ENCODE measurements at regions not wholly inside any gene's neighbourhood (a gene's known extent, or its start where the extent isn't known, plus 50 kb on each side); places are given as distances from the start of the nearest gene placed in this dataset.

DNA sequence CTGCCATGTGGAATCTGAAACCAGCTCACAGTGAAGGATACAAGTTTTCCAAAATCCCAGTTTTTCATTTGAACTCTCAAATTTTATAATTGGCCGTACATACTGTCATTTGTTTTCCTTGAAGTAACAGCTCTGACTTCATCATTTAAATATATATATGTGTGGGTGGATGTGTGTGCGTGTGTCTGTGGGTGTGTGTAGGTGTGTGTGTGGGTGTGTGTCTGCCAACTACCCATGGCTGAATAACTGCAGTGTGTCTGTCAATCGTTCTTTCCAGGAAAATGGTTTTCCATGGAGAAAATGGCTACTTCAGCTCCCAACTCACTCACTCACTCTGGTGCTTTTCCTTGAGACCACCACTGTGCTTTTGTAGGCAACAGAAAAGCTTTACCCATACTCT, 169.0 kb downstream of the PLPP3 start:
- H3K9me3 Mint-ChIP-seq = no peaks in the 10 kb centered on the region
- H3K4me3 Mint-ChIP-seq = no peak overlapping the region
- no peak for ATAC-seq

DNA sequence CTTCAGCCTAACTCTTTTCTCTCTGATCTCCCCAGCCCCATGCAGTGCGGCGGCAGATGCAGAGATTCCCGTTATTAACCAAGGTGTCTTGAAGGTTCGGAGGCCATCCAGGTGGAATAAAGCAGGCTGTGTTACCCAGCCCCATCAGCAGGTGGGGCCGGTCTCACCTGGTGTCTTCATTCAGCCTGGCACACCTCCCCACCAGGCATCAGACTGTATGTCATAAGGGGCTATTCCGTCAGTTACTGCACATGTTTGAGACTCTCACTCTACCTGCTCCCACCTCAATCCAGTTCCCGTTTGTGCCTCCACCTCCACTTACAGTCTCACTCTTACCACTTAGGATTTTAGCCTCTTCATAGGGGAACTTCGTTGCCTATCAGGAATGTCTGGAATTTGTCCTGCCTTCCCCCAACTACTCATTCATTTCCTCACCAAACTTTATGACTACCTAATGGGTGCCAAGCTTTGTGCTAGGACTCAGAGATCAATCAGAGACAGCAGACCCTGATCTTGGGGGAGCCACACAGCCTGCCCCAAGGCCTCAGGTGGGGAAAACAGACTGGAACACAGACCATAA, 170.2 kb downstream of the PLPP3 start:
- DNase-seq = no peak
- no peak for ATAC-seq
- no peaks in the 10 kb centered on the region for H3K9me3 Mint-ChIP-seq
- H3K4me3 Mint-ChIP-seq = no peak overlapping the region
- H3K27me3 Mint-ChIP-seq (ENCODE audit: low read depth) = no peaks in the 10 kb centered on the region
- H3K4me1 Mint-ChIP-seq (ENCODE audit: low read depth) = no peaks in the 10 kb centered on the region
- no peaks in the 10 kb centered on the region for H3K36me3 Mint-ChIP-seq (ENCODE audit: insufficient read depth)

More for the DNA sequence above, 169.0 kb downstream of the PLPP3 start:
- H3K4me1 Mint-ChIP-seq (ENCODE audit: low read depth) = no peaks in the 10 kb centered on the region
- H3K36me3 Mint-ChIP-seq (ENCODE audit: insufficient read depth) = no peaks in the 10 kb centered on the region
- no peaks in the 10 kb centered on the region for H3K27me3 Mint-ChIP-seq (ENCODE audit: low read depth)
- no peak for DNase-seq

DNA sequence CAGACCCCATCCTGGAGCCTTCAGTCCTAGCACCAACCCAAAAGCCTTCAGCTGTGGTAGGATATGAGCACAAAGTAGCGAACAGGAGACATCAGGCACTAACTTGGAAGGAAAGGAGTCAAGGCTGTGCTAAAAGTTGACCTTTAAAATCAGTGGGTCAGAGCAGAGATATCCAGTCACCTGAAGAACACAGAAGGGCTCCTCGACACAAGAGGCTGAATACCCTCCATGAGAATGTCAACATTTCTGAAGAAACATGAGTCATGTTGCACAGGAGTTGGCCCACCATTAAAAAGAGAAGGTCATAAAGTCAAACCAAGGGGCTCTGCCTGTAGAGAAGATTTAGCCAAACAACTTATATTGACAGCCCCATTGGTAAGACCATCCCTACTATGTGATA, 172.5 kb downstream of the PLPP3 start:
- H3K9me3 Mint-ChIP-seq = no peaks in the 10 kb centered on the region
- H3K27me3 Mint-ChIP-seq (ENCODE audit: low read depth) = no peaks in the 10 kb centered on the region
- no peaks in the 10 kb centered on the region for H3K36me3 Mint-ChIP-seq (ENCODE audit: insufficient read depth)
- no peak for ATAC-seq
- no peak for DNase-seq
- no peak overlapping the region for H3K4me3 Mint-ChIP-seq
- H3K4me1 Mint-ChIP-seq (ENCODE audit: low read depth) = no peaks in the 10 kb centered on the region

DNA sequence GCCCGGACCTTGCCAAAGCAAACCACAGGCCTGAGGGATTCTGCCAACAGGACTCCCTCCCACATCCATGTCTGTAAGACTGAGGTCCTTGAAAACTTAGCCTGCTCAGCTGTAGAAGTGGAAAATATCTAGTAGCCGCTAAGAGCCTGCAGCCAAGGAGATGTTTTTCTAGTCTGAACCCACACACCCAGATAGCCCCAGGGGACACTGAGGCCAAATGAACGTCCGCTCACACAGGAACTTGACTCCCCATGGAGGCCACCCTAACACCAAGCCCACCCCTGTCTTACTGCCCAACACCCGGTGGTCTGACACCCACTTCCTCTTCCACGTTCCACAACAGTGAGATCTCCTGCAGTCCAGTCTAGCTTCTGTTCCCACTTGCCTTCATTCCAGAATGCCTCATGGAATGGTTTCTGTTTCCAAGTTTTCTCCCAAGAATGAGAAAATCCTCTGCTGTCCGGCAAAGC, 174.8 kb downstream of the PLPP3 start:
- Mint-ChIP-seq H3K27me3 (ENCODE audit: low read depth) (no peaks in the 10 kb centered on the region), H3K9me3 (no peaks in the 10 kb centered on the region), H3K4me3 (no peak overlapping the region), H3K4me1 (ENCODE audit: low read depth) (no peaks in the 10 kb centered on the region), H3K36me3 (ENCODE audit: insufficient read depth) (no peaks in the 10 kb centered on the region)
- DNase-seq = no peak
- ATAC-seq = no peak

DNA sequence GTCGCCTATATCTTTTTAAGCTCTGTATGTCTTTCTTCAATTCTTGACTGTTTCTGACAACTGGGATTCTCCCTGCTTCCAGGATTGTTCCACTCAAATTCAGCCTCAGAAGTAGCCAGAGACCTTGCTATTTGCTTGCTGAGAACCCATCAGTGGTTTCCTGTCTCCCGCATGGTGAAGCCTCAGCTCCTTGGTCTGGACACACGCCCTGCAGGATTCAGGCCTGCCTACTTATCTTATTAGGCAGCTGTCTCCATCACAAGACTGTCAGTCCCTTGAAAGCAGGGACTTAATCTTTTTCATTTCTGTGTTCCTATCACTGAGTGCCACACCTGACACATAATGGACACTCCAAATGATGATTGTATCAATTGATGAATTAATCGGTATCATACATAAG, 175.3 kb downstream of the PLPP3 start:
- ATAC-seq (no peak), DNase-seq (no peak)
- Mint-ChIP-seq H3K4me1 (ENCODE audit: low read depth) (no peaks in the 10 kb centered on the region), H3K27me3 (ENCODE audit: low read depth) (no peaks in the 10 kb centered on the region), H3K4me3 (no peak overlapping the region), H3K36me3 (ENCODE audit: insufficient read depth) (no peaks in the 10 kb centered on the region), H3K9me3 (no peaks in the 10 kb centered on the region)

DNA sequence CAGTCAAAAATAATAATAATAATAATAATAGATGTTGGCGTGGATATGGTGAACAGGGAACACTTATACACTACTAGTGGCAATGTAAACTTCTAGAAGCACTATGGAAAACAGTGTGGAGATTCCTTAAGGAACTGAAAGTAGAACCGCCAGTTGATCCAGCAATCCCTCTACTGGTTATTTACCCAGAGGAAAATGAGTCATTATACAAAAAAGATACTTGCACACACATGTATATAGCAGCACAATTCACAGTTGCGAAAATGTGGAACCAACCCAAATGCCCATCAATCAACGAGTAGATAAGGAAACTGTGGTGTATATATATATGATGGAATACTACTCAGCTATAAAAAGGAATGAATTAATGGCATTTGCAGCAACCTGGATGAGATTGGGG, 176.0 kb downstream of the PLPP3 start:
- no peaks in the 10 kb centered on the region for H3K36me3 Mint-ChIP-seq (ENCODE audit: insufficient read depth)
- no peaks in the 10 kb centered on the region for H3K4me1 Mint-ChIP-seq (ENCODE audit: low read depth)
- no peaks in the 10 kb centered on the region for H3K27me3 Mint-ChIP-seq (ENCODE audit: low read depth)
- no peak for DNase-seq
- no peaks in the 10 kb centered on the region for H3K9me3 Mint-ChIP-seq
- no peak for ATAC-seq
- H3K4me3 Mint-ChIP-seq = no peak overlapping the region

DNA sequence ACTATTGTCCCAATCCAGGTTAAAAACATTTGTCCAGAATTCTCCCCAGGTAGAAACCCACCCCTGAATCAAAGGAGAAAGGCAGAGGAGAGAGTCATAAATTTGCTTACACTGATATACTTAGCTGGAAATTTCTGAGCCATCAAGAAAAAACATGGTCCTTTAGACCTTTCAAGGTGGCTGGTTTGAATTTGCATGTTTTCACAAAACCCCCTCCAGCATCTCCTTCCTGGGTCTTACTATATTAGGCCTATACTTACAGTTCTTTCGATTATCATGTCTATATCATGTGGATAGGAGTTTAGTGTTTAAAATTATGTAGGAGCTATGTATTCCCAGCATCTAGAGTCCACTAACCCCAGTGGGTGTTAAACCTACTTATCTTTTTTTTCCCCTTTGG, 178.2 kb downstream of the PLPP3 start:
- H3K4me3 Mint-ChIP-seq = no peak overlapping the region
- no peak for DNase-seq
- no peaks in the 10 kb centered on the region for H3K36me3 Mint-ChIP-seq (ENCODE audit: insufficient read depth)
- H3K9me3 Mint-ChIP-seq = no peaks in the 10 kb centered on the region
- H3K27me3 Mint-ChIP-seq (ENCODE audit: low read depth) = no peaks in the 10 kb centered on the region
- no peak for ATAC-seq
- H3K4me1 Mint-ChIP-seq (ENCODE audit: low read depth) = no peaks in the 10 kb centered on the region

DNA sequence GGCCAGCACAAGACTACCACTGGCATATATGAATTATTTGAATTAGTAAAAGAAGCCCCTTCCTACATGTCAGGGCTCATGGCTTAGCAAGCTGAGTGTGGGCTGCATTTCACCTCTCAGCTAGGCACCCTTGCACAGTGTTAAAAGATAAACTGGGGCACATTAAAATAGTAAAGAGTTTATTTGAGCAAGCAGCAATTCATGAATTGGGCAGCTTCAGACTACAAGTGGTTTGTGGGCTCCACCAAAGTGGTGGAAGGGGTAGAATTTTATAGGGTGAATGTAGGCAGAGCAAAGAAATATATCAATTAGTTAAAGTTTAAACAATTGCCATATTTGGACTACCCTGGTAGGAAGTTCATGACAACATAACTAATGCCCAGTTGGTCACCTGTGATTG, 178.8 kb downstream of the PLPP3 start:
- ATAC-seq (no peak), DNase-seq (no peak)
- no peaks in the 10 kb centered on the region for H3K9me3 Mint-ChIP-seq
- no peaks in the 10 kb centered on the region for H3K36me3 Mint-ChIP-seq (ENCODE audit: insufficient read depth)
- H3K27me3 Mint-ChIP-seq (ENCODE audit: low read depth) = no peaks in the 10 kb centered on the region
- H3K4me1 Mint-ChIP-seq (ENCODE audit: low read depth) = no peaks in the 10 kb centered on the region
- no peak overlapping the region for H3K4me3 Mint-ChIP-seq

DNA sequence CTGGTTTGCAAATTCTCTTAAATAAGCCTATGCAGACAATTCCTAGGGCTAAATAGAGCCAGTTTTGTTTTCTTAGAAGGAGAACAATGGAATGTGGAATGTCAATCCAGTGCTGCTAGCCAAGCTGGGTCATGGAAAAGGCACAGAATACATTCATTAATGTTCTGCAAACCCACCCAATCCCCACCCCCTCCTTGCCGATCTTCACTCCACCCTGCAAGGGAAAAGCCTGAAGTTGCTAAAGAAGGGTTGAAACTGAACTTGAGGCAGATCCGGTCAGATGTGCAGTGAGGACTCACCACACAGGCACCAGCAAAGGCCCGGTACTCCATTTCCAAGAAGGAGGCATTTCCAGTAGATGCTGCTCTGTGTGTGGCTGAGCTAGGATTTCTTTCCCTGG, 179.6 kb downstream of the PLPP3 start:
- ATAC-seq (no peak), DNase-seq (no peak)
- Mint-ChIP-seq H3K4me3 (no peak overlapping the region), H3K4me1 (ENCODE audit: low read depth) (no peaks in the 10 kb centered on the region), H3K27me3 (ENCODE audit: low read depth) (no peaks in the 10 kb centered on the region), H3K9me3 (no peaks in the 10 kb centered on the region), H3K36me3 (ENCODE audit: insufficient read depth) (no peaks in the 10 kb centered on the region)

DNA sequence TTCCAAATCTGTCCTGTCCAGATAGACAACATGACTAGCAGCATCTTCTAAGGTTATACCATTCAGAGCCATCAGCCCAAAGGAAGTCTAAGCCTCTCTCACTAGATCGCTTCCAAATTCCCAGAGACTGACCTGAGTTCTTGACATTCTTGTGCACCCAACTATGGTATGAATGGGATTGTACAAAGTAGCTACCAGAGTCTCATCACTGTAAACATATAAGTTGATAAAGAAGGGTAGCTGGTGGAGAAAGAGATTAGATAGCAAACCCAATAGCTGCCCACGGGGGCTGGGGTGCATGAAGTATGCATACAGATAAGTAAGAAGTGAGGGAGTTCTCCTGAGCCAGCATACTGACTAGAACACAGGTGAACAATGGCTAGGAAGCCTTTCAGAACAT, 180.0 kb downstream of the PLPP3 start:
- Mint-ChIP-seq H3K4me3 (no peak overlapping the region), H3K9me3 (no peaks in the 10 kb centered on the region), H3K36me3 (ENCODE audit: insufficient read depth) (no peaks in the 10 kb centered on the region), H3K27me3 (ENCODE audit: low read depth) (no peaks in the 10 kb centered on the region), H3K4me1 (ENCODE audit: low read depth) (no peaks in the 10 kb centered on the region)
- ATAC-seq (no peak), DNase-seq (no peak)

DNA sequence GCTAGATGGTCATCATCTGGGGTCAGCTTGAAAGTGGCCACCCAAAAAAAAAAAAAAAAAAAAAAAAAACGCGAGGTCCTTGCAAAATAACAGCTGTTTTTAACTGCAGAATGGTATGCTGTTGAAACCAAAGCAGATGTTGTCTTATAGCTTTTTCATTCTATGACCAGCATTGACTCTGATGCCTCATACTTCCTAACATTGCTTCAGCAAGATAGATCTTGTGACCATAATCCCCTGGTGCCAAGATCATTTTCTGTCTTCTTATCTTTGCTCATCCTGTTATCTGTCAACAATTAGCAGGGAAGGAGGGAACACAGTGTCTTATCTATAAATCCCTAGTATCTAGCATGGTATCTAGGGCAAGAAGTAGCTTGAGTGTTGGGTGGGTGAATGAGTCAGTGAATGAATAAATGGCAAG, 181.5 kb downstream of the PLPP3 start:
- ATAC-seq (no peak), DNase-seq (no peak)
- no peak overlapping the region for H3K4me3 Mint-ChIP-seq
- H3K4me1 Mint-ChIP-seq (ENCODE audit: low read depth) = no peaks in the 10 kb centered on the region
- peaks cover 4% of the 10 kb centered on the region for H3K27me3 Mint-ChIP-seq (ENCODE audit: low read depth)
- H3K36me3 Mint-ChIP-seq (ENCODE audit: insufficient read depth) = no peaks in the 10 kb centered on the region
- no peaks in the 10 kb centered on the region for H3K9me3 Mint-ChIP-seq

DNA sequence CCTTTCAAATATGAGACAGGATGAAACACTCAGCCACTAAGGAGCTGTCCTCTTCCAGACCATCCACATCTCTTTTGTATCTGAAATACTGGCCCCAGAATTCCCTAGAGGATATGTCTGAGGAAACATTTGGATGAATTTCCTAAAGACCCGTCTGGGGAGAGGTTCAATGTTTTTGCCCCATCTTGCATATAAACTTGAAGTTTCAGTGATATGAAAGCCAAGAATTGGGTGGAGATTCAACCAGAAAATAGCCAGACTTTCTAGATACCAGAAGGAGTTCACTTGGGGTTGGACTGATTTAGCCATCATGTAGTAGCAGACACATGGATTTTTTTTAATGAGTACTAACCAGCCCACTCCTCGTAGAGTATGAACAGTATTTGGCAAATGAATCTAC, 182.0 kb downstream of the PLPP3 start:
- Mint-ChIP-seq H3K4me3 (no peak overlapping the region), H3K4me1 (ENCODE audit: low read depth) (no peaks in the 10 kb centered on the region), H3K27me3 (ENCODE audit: low read depth) (peaks cover 4% of the 10 kb centered on the region), H3K9me3 (no peaks in the 10 kb centered on the region), H3K36me3 (ENCODE audit: insufficient read depth) (no peaks in the 10 kb centered on the region)
- DNase-seq = no peak
- ATAC-seq = no peak

DNA sequence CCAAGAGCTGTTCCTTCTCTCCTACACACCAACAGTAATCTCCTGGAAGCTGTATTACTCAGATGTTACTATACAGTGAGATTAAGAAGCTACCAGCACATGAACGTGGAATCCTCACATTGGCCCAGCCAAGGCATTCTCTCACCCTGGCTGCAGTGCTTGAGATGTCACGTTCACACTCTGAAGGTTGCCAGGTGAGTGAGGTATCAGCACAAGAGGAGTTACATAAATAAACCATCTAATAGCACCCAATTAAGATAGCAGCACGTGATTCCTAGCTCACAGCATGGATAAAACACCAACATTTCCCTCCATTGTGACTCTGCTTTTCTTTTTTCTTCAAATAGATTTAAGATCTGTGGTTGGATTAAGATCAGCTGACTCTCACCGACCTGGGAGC, 182.8 kb downstream of the PLPP3 start:
- DNase-seq (no peak), ATAC-seq (no peak)
- no peak overlapping the region for H3K4me3 Mint-ChIP-seq
- H3K4me1 Mint-ChIP-seq (ENCODE audit: low read depth) = no peaks in the 10 kb centered on the region
- peaks cover 4% of the 10 kb centered on the region for H3K27me3 Mint-ChIP-seq (ENCODE audit: low read depth)
- H3K36me3 Mint-ChIP-seq (ENCODE audit: insufficient read depth) = no peaks in the 10 kb centered on the region
- H3K9me3 Mint-ChIP-seq = no peaks in the 10 kb centered on the region

DNA sequence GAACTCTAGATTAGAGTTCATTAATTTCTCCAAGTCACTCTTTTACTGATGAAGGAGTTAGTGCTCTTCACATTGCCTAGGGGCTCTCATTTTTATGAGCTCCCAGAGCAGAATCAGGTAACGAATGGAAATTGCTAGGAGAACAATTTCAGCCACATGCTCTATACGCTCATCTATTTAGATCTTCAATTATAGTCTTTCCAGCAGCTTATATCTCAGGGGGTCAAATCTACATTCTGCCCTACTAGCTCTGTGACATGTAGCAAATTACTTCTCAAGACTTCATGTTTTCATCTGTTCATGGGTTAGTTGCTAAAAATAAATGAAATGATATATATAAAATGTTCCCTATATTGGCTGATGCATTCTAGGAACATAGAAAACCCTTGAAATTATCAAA, 183.6 kb downstream of the PLPP3 start:
- H3K27me3 Mint-ChIP-seq (ENCODE audit: low read depth) = peaks cover 4% of the 10 kb centered on the region
- ATAC-seq (no peak), DNase-seq (no peak)
- H3K4me1 Mint-ChIP-seq (ENCODE audit: low read depth) = no peaks in the 10 kb centered on the region
- H3K9me3 Mint-ChIP-seq = no peaks in the 10 kb centered on the region
- no peak overlapping the region for H3K4me3 Mint-ChIP-seq
- H3K36me3 Mint-ChIP-seq (ENCODE audit: insufficient read depth) = no peaks in the 10 kb centered on the region

DNA sequence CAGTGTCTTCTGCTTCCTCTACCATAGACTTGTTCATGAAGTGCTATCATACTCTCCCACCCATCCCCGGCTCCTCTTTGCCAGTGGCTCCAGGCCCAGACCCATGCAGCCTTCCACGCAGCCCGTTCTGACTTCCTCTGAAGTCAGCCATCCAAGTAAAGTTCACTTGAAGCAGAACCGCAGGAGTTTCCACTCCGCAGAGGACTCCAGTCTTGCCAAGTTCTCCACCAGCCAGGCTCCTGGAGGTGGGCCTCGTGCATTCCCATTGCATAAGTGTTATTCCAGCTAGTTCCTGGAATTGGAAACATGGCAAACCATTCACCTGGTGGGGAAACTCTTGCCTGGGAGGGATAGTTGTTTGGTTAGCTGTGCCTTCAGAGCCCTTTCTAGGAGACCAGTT, 185.1 kb downstream of the PLPP3 start:
- Mint-ChIP-seq H3K36me3 (ENCODE audit: insufficient read depth) (no peaks in the 10 kb centered on the region), H3K27me3 (ENCODE audit: low read depth) (peaks cover 4% of the 10 kb centered on the region), H3K4me3 (no peak overlapping the region), H3K4me1 (ENCODE audit: low read depth) (no peaks in the 10 kb centered on the region), H3K9me3 (no peaks in the 10 kb centered on the region)
- no peak for ATAC-seq
- no peak for DNase-seq
